ENCODE measurements at regions not wholly inside any gene's neighbourhood (a gene's known extent, or its start where the extent isn't known, plus 50 kb on each side); places are given as distances from the start of the nearest gene placed in this dataset.

DNA sequence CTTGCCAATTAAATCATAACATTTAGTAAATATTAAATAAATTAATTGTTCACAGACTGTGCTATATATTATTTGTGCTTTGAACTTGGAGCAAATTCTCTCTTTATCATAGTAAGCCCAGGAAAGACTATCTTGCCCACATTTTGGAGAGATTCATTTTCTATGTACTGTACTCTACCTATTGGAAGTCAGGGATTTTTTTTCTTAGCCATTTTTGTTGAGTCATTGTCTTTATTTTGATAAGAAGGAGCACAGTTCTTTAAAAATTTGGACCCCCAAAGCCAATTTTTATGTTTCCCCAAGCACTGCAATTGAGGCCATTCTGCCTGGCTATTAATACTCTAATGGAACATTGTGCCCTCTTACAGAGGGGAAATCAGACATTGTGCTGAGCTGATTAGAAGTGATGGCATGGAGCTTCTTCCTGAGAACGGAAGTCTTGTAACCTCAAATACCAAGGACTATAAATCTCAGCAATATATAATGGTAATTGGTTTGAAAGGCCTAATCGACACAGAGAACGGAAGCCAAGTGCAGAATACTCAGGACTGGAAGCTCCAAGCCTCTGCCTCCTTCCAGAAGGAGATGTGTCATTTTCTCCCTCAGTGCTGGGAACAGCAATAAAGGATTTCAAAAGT is 188.8 kb upstream of the PAPPA start:
- Histone ChIP-seq H2BK5ac (ENCODE audit: low read length) (no peak overlapping the region), H3K4me3 (ENCODE audit: low read length) (no peak overlapping the region), H2BK120ac (ENCODE audit: low read depth, low read length) (no peak overlapping the region), H3K9ac (ENCODE audit: low read length) (no peak overlapping the region), H3K79me2 (ENCODE audit: control insufficient read depth, insufficient read depth, low read length) (no peaks in the 10 kb centered on the region), H3K36me3 (ENCODE audit: control insufficient read depth, insufficient read depth, low read length) (no peaks in the 10 kb centered on the region), H4K5ac (ENCODE audit: low read length) (no peak overlapping the region), H3K4me2 (ENCODE audit: low read length) (no peak overlapping the region), H3K27ac (ENCODE audit: low read depth, low read length) (no peak overlapping the region), H3K27me3 (ENCODE audit: insufficient read depth, low read length, poor library complexity) (no peaks in the 10 kb centered on the region), H2BK15ac (replicated peaks; ENCODE audit: low read depth) (no peak overlapping the region), H3K4me1 (ENCODE audit: control insufficient read depth, low read depth, low read length) (no peaks in the 10 kb centered on the region), H3K56ac (ENCODE audit: low read length) (no peak overlapping the region), H3K18ac (ENCODE audit: low read length) (no peak overlapping the region), H3K23ac (ENCODE audit: low read length) (no peak overlapping the region), H2AK5ac (ENCODE audit: low read length) (no peak overlapping the region), H3K4ac (ENCODE audit: low read depth, low read length) (no peak overlapping the region), H4K8ac (ENCODE audit: low read depth, low read length) (no peak overlapping the region), H3K79me1 (ENCODE audit: low read length) (no peaks in the 10 kb centered on the region)
- no peak for DNase-seq
- no CpG with 5 or more reads among the region's 3 CpGs for WGBS (ENCODE audit: extremely low coverage, insufficient coverage, low lambda C conversion rate)

DNA sequence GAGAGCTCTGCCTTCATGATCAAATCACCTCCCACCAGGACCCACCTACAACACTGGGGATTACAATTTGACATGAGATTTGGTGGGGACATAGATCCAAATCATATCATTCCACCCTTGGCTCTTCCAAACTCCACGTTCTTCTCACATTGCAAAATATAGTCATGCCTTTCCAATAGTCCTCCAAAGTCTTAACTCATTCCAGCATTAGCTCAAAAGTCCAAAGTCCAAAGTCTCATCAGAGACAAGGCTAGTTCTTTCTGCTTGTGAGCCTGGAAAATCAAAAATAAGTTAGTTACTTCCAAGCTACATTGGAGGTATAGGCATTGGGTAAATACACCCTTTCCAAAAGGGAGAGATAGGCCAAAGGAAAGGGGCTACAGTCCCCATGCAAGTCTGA is 186.9 kb upstream of the PAPPA start:
- Histone ChIP-seq H3K27me3 (ENCODE audit: insufficient read depth, low read length, poor library complexity) (no peaks in the 10 kb centered on the region), H3K9ac (ENCODE audit: low read length) (no peak overlapping the region), H3K4me2 (ENCODE audit: low read length) (no peak overlapping the region), H3K79me2 (ENCODE audit: control insufficient read depth, insufficient read depth, low read length) (no peaks in the 10 kb centered on the region), H3K23ac (ENCODE audit: low read length) (no peak overlapping the region), H2BK15ac (replicated peaks; ENCODE audit: low read depth) (no peak overlapping the region), H3K56ac (ENCODE audit: low read length) (no peak overlapping the region), H2BK5ac (ENCODE audit: low read length) (no peak overlapping the region), H3K4me3 (ENCODE audit: low read length) (no peak overlapping the region), H3K36me3 (ENCODE audit: control insufficient read depth, insufficient read depth, low read length) (no peaks in the 10 kb centered on the region), H3K27ac (ENCODE audit: low read depth, low read length) (no peak overlapping the region), H4K5ac (ENCODE audit: low read length) (no peak overlapping the region), H3K18ac (ENCODE audit: low read length) (no peak overlapping the region), H3K79me1 (ENCODE audit: low read length) (no peaks in the 10 kb centered on the region), H2BK120ac (ENCODE audit: low read depth, low read length) (no peak overlapping the region), H3K4me1 (ENCODE audit: control insufficient read depth, low read depth, low read length) (no peaks in the 10 kb centered on the region), H3K4ac (ENCODE audit: low read depth, low read length) (no peak overlapping the region), H2AK5ac (ENCODE audit: low read length) (no peak overlapping the region), H4K8ac (ENCODE audit: low read depth, low read length) (no peak overlapping the region)
- DNase-seq = no peak
- WGBS (ENCODE audit: extremely low coverage, insufficient coverage, low lambda C conversion rate) = no CpG with 5 or more reads among the region's 1 CpG

DNA sequence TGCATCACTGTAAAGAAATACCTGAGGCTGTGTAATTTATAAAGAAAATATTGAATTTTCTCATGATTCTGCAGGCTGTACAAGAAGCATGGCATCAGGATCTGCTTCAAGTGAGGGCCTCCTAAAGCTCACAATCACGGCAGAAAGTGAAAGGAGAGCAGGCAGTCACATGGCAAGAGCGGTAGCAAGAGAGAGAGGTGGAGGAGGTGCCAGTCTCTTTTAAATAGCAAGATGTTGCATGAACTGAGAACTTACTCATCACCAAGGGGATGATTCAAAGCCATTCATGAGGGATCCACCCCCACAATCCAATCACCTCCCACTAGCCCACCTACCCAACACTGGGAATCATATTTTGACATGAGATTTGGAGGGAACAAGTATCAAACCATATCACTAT is 184.5 kb upstream of the PAPPA start:
- no peak overlapping the region for H3K4ac ChIP-seq (ENCODE audit: low read depth, low read length)
- H3K27me3 ChIP-seq (ENCODE audit: insufficient read depth, low read length, poor library complexity) = no peaks in the 10 kb centered on the region
- no peak overlapping the region for H4K5ac ChIP-seq (ENCODE audit: low read length)
- H3K79me2 ChIP-seq (ENCODE audit: control insufficient read depth, insufficient read depth, low read length) = no peaks in the 10 kb centered on the region
- H3K56ac ChIP-seq (ENCODE audit: low read length) = no peak overlapping the region
- no peak overlapping the region for H2BK5ac ChIP-seq (ENCODE audit: low read length)
- H3K4me3 ChIP-seq (ENCODE audit: low read length) = no peak overlapping the region
- H2AK5ac ChIP-seq (ENCODE audit: low read length) = no peak overlapping the region
- no peaks in the 10 kb centered on the region for H3K79me1 ChIP-seq (ENCODE audit: low read length)
- no peak overlapping the region for H4K8ac ChIP-seq (ENCODE audit: low read depth, low read length)
- H3K4me2 ChIP-seq (ENCODE audit: low read length) = no peak overlapping the region
- no peak overlapping the region for H3K9ac ChIP-seq (ENCODE audit: low read length)
- no peak overlapping the region for H3K27ac ChIP-seq (ENCODE audit: low read depth, low read length)
- H3K23ac ChIP-seq (ENCODE audit: low read length) = no peak overlapping the region
- no peak for DNase-seq
- H2BK120ac ChIP-seq (ENCODE audit: low read depth, low read length) = no peak overlapping the region
- no peak overlapping the region for H3K18ac ChIP-seq (ENCODE audit: low read length)
- H3K36me3 ChIP-seq (ENCODE audit: control insufficient read depth, insufficient read depth, low read length) = no peaks in the 10 kb centered on the region
- no CpG with 5 or more reads among the region's 2 CpGs for WGBS (ENCODE audit: extremely low coverage, insufficient coverage, low lambda C conversion rate)
- H2BK15ac ChIP-seq (replicated peaks; ENCODE audit: low read depth) = no peak overlapping the region
- H3K4me1 ChIP-seq (ENCODE audit: control insufficient read depth, low read depth, low read length) = no peaks in the 10 kb centered on the region

DNA sequence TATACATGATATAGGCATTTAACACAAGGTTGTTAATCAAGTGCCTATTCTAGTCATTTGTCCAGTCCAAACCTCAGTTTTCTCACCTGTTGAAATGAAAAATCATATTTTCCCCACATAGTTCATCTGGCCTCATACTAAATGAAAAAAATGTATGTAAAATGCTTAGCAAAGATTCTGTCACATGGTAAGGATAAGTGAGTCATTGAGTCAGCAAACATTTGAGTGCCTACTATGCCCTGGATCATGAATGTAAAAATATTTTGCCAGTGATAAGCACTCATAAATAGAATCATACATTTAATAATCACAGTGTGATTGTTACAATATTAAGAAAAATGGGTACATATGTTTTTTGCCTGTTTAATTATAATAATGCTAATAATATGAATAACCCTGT is 181.2 kb upstream of the PAPPA start:
- DNase-seq = no peak

DNA sequence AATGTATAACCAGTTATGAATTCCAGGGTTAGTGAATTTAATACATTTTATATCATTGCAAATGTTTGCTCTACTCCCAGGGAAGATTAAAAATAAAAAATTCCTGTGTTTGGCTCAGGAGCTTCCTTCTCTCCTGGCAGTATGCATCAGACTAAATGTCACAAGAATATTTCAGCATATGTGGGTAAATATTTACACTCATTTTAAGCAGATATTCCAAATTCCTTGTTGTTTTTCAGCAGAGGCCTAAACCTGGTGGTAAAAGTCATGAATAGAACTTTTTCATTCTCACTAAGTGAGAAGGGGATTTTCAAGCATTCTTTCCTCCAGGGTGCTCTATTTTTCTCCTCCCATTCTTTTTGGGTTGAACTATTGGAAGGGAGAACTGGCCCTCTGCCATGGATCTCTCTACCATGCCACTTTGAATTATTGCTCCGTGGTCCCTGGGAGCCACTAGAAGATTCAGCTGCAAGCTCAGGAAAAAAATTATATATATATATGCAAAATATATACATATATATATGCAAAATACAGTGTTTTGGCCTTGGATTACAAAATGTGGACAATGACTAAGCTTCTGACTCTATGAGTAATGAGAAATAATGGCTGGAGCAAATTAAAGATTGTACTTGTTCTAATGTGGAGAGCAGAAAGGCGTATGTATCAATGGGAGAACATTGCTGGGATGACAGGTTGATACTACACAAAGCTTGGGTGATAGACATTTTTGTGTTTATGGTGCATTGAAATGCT is 180.6 kb upstream of the PAPPA start:
- H3K4me2 ChIP-seq (ENCODE audit: low read length) = no peak overlapping the region
- H3K9ac ChIP-seq (ENCODE audit: low read length) = no peak overlapping the region
- H3K27ac ChIP-seq (ENCODE audit: low read depth, low read length) = no peak overlapping the region
- H3K4me3 ChIP-seq (ENCODE audit: low read length) = no peak overlapping the region
- no CpG with 5 or more reads among the region's 2 CpGs for WGBS (ENCODE audit: extremely low coverage, insufficient coverage, low lambda C conversion rate)
- no peak overlapping the region for H3K23ac ChIP-seq (ENCODE audit: low read length)
- no peaks in the 10 kb centered on the region for H3K79me2 ChIP-seq (ENCODE audit: control insufficient read depth, insufficient read depth, low read length)
- DNase-seq = no peak
- H3K18ac ChIP-seq (ENCODE audit: low read length) = no peak overlapping the region
- no peaks in the 10 kb centered on the region for H3K36me3 ChIP-seq (ENCODE audit: control insufficient read depth, insufficient read depth, low read length)
- no peak overlapping the region for H3K56ac ChIP-seq (ENCODE audit: low read length)
- no peaks in the 10 kb centered on the region for H3K4me1 ChIP-seq (ENCODE audit: control insufficient read depth, low read depth, low read length)
- no peak overlapping the region for H2BK5ac ChIP-seq (ENCODE audit: low read length)
- H3K79me1 ChIP-seq (ENCODE audit: low read length) = no peaks in the 10 kb centered on the region
- H3K27me3 ChIP-seq (ENCODE audit: insufficient read depth, low read length, poor library complexity) = no peaks in the 10 kb centered on the region
- no peak overlapping the region for H2AK5ac ChIP-seq (ENCODE audit: low read length)
- H2BK120ac ChIP-seq (ENCODE audit: low read depth, low read length) = no peak overlapping the region
- no peak overlapping the region for H3K4ac ChIP-seq (ENCODE audit: low read depth, low read length)
- no peak overlapping the region for H4K5ac ChIP-seq (ENCODE audit: low read length)
- H4K8ac ChIP-seq (ENCODE audit: low read depth, low read length) = no peak overlapping the region
- H2BK15ac ChIP-seq (replicated peaks; ENCODE audit: low read depth) = no peak overlapping the region

More for the DNA sequence above, 181.2 kb upstream of the PAPPA start:
- Histone ChIP-seq H2BK15ac (replicated peaks; ENCODE audit: low read depth) (no peak overlapping the region), H3K9ac (ENCODE audit: low read length) (no peak overlapping the region), H3K18ac (ENCODE audit: low read length) (no peak overlapping the region), H3K4me1 (ENCODE audit: control insufficient read depth, low read depth, low read length) (no peaks in the 10 kb centered on the region), H4K5ac (ENCODE audit: low read length) (no peak overlapping the region), H4K8ac (ENCODE audit: low read depth, low read length) (no peak overlapping the region), H3K4me2 (ENCODE audit: low read length) (no peak overlapping the region), H2BK120ac (ENCODE audit: low read depth, low read length) (no peak overlapping the region), H2AK5ac (ENCODE audit: low read length) (no peak overlapping the region), H3K27ac (ENCODE audit: low read depth, low read length) (no peak overlapping the region), H3K36me3 (ENCODE audit: control insufficient read depth, insufficient read depth, low read length) (no peaks in the 10 kb centered on the region), H3K4me3 (ENCODE audit: low read length) (no peak overlapping the region), H3K27me3 (ENCODE audit: insufficient read depth, low read length, poor library complexity) (no peaks in the 10 kb centered on the region), H3K23ac (ENCODE audit: low read length) (no peak overlapping the region), H3K79me1 (ENCODE audit: low read length) (no peaks in the 10 kb centered on the region), H3K79me2 (ENCODE audit: control insufficient read depth, insufficient read depth, low read length) (no peaks in the 10 kb centered on the region), H3K56ac (ENCODE audit: low read length) (no peak overlapping the region), H3K4ac (ENCODE audit: low read depth, low read length) (no peak overlapping the region), H2BK5ac (ENCODE audit: low read length) (no peak overlapping the region)

DNA sequence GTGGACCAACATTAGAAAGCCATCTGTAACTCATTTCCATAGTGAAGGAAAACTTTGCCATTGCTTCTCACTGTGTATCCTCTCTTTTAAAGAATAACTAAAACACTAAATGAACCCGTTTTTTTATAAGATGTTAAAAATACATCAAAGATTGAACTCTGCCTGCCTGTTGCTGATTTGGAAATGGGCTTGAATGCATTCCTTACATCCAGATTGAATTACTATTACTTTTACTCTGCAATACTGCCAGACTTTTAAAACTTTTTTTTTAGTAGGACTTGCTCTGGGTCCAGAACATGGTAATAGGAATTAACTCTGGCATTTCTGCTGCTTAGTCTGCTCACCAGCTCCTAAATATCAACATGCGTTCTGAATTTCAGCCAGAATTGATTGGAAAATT is 176.8 kb upstream of the PAPPA start:
- Histone ChIP-seq H3K27me3 (ENCODE audit: insufficient read depth, low read length, poor library complexity) (no peaks in the 10 kb centered on the region), H3K18ac (ENCODE audit: low read length) (no peak overlapping the region), H3K4me3 (ENCODE audit: low read length) (no peak overlapping the region), H3K4me2 (ENCODE audit: low read length) (no peak overlapping the region), H4K8ac (ENCODE audit: low read depth, low read length) (no peak overlapping the region), H3K4me1 (ENCODE audit: control insufficient read depth, low read depth, low read length) (no peaks in the 10 kb centered on the region), H3K23ac (ENCODE audit: low read length) (no peak overlapping the region), H3K4ac (ENCODE audit: low read depth, low read length) (no peak overlapping the region), H4K5ac (ENCODE audit: low read length) (no peak overlapping the region), H3K79me1 (ENCODE audit: low read length) (no peaks in the 10 kb centered on the region), H2BK15ac (replicated peaks; ENCODE audit: low read depth) (no peak overlapping the region), H3K79me2 (ENCODE audit: control insufficient read depth, insufficient read depth, low read length) (no peaks in the 10 kb centered on the region), H2AK5ac (ENCODE audit: low read length) (no peak overlapping the region), H2BK5ac (ENCODE audit: low read length) (no peak overlapping the region), H3K27ac (ENCODE audit: low read depth, low read length) (no peak overlapping the region), H2BK120ac (ENCODE audit: low read depth, low read length) (no peak overlapping the region), H3K56ac (ENCODE audit: low read length) (no peak overlapping the region), H3K36me3 (ENCODE audit: control insufficient read depth, insufficient read depth, low read length) (no peaks in the 10 kb centered on the region), H3K9ac (ENCODE audit: low read length) (no peak overlapping the region)
- no CpG with 5 or more reads among the region's 2 CpGs for WGBS (ENCODE audit: extremely low coverage, insufficient coverage, low lambda C conversion rate)
- DNase-seq = no peak
